Posterior vena cava (tissue), 2 donors: ENCODE measurements at regions not wholly inside any gene's neighbourhood (a gene's known extent, or its start where the extent isn't known, plus 50 kb on each side); places are given as distances from the start of the nearest gene placed in this dataset.
"Not testable (repeated sequence)": the region's sequence is repeated elsewhere in the genome, so short reads cannot be mapped to it uniquely, and the experiment has no call there.

ENCODE experiments used
- DNase-seq: peaks from one replicate; pipeline ENCODE4 v3.0.0-alpha.2; 2020; ENCODE audit warnings: low spot score
- intact Hi-C, 2 donors: fragments of 100-400 bp; cut with DNase I; formaldehyde crosslinking; loops; one replicate each; pipeline versions ENCODE4 v1.14.1 to v1.14.2; 2022 to 2023
- donor health status: DM: yes; HTN: yes; CAD: no.
- donor health status: DM: yes; HTN: yes; CAD: no.

DNA sequence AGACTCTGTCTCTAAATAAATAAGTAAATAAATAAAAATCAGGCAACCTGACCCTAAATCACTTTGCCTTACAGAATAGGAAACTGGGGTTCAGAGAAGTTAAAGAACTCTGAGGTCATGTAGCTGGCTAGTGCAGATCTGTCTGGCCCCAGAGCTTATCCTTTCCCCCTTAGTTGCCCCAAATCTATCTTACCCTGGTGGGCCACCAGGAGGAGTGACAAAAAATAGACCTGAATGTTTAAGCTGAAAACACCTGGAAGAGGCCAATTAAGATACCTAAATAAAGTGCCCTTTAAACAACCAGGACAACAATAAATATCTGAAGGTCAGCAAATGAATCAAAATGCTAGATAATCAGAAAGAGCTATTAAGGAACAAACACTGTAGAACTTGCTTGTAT, 59.7 kb downstream of the TEX35 start:
- no peak for DNase-seq
- intact Hi-C loops = no loop called here

DNA sequence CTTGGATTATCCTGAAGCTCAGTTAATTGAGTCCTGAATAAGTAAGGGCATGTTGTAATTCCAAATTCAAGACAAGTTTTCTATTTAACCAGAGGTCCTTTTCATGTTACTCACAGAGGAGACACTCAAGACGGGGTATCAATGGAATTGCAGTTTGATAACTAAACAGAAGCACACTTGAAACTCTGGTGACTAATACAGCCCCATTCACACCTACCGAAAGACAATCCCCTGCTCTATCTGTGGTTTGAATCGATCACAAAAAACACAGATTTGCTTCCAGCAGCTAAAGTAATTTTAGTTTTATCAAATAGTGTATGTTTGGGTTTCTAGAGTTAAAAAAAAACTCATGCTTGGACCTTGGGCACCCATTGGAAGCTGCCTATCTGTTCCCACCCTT, 60.4 kb downstream of the TEX35 start:
- intact Hi-C loops = no loop called here
- no peak for DNase-seq

DNA sequence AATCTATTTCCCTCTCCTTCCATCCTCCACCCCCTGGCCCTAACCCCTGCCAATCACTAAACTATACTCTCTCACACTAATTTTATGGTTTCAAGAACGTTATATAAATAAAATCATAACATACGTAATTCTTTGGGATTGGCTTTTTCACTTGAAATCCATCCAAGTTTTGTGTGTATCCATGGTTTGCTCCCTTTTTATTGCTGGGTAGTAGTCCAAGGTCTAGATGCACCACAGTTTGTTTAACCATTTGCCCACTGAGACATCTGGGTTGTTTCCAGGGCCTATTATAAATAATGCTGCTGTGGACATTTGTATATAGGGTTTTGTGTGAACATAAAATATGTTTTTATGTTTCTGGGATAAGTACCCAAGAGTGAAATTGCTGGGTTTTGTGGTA, 61.4 kb downstream of the TEX35 start:
- no peak for DNase-seq
- intact Hi-C loops = no loop called here

DNA sequence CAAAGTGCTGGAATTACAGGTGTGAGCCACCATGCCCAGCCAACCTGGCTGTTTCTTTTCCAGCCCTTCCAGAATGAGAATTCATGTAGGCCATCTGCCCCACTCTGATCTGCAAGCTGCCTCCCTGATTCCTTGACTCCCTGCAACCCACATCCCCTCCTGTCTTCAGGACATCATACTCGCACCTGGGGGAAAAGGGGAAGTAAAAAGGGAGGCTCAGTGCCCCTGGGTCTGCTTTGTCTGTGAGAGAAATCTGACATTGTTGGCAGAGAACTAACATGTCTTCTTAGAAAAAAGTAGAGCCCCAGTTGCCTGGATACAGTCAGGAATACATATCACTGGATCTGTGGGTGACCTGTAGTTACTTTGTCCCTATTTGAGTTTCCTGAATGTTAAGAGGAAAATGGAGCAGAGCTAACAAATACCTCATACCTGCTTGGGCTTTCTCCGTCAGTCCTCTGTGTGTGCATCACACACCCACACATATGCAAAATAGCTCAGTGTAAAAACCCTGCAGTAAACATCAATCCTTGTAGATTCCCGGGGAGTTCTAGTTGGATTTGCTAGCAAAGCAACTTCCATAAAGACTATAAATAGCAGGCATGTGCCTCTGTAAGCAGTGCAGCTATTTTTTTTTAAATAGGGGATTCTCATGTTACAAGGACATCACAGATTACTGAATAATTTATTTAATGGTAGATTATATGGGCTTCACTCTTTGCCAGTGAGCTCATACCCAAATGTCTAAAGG, 62.9 kb downstream of the TEX35 start:
- no peak for DNase-seq
- intact Hi-C loops = no loop called here

DNA sequence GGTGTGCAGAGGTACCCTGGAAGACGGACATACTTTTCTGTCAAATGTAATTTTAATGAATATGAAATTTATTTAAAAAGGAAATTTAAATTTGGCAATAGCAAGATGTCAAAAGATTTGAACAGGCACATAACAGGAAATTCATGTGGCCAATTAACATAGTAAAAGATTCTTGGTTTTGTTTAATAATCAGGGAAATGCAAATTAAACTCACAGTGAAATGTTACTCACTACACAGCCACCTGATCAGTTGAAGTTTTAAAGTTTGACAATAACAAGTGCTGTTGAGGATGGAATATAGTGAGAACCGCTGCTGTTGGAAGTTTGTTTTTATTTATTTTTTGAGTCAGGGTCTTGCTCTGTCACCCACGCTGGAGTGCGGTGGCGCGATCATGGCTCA, 63.9 kb downstream of the TEX35 start:
- intact Hi-C loops = no loop called here
- no peak for DNase-seq

DNA sequence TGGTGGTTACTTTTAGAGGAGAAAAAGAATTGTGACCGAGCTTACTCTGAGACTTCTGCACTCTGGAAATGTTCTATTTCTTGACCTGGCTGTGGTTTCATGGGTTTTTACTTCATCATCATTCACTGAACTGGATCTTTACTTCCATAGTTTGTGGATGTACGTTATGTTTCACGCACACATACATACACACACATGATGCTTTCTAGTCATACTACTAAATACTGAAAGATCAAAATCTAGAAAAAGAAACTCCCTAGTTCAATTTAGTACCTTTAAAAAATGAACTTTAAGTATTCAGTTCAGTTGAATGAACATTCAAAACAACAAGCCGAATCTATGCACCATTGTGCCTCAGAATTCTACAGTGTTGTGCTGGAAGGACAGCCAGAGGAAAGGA, 65.0 kb downstream of the TEX35 start:
- DNase-seq = no peak
- intact Hi-C loops = no loop called here

DNA sequence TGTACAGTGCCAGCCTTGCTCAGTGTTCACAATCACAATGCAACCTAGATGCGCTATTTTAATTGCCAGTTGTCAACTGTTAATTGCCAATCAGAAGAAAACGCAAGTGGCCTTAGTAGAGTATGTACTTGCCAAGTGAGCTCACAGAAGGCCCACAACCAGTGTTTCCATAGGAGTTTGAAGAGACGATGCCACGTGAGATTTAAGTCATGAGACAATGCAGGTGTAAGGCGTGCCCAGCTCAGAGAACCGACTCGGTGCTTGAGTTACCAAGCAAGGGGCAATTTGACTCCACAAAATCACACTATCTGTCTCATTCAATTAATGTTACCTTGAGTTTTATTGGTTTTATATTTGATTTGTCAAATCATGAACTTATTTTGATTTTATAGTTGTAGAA, 65.6 kb downstream of the TEX35 start:
- DNase-seq = no peak
- intact Hi-C loops = no loop called here

DNA sequence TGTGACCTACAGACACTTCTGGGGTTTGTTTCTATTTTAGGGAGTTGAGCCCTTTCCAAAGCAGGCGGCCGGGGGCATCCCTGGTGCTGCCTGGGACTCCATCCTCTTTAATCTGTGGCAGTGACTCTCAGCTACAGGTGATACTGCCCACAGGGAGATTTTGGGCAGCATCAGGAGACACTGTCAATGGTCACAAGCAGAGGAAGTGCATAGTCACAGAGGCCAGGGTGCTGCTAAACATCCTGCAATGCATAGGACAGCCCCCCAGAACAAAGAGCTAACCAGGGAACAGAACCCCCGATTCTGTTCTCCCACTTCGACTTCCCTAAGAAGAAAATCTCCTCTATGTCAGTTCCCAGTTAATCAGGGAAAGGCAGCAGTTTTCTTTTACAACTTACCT, 66.2 kb downstream of the TEX35 start:
- DNase-seq = no peak
- intact Hi-C loops = no loop called here

DNA sequence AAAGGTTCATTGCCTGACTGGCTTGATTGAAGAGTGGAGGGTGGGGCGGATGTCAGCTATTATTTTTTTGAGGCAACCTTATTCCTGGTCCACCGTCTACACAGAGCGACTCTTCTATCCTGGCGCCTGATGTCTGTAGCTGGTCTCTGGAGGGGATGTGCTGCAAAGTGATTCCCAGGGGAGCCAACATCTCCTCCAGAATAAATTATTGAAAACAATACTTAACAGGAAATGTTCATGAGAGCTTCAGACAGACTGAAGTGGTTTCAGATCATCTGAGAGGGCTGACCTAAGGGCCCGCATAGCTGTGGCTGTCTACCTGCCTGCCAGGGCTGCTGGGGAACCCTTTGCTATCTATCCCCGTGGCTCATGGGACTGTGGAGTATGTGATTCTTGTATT, 66.7 kb downstream of the TEX35 start:
- no peak for DNase-seq
- intact Hi-C loops = no loop called here

DNA sequence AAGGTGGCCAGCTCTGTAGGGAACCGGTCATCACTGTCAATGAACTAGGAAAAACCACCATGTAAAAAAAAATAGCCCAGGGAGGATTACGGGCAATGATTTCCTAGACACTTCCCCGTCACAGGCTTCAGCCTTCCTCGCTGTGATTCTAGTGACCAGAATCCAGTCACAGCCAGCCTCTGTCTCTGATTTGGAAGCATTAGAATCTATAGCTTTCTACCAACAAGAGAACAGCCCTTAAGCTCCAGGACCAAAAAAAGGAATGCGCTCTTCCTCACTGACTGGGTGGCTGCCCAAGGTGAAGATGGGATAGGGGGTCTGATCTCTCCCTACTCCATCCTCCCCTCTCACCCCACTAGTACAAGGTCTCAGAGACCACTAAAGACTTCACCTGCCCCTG, 67.2 kb downstream of the TEX35 start:
- no peak for DNase-seq
- intact Hi-C loops = no loop called here

DNA sequence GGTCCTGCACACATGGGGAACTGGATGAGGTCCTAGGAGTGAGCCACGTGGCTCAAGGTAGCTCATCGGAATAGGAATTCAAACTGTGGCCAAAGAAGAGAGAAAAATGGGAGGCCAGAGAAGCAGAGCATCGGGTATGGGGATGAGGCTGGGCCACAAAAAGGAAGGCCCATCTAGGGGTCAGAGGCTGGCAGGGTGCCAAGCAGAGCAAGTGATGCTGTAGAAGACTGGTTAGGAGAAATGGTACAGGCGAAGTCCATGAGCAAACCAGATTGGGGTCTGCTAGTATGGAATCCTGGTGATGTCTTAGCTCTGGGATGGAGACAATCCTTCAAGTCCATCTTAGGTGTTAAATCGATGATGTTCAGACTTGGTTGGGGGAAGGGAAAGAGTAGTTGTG, 68.0 kb downstream of the TEX35 start:
- no peak for DNase-seq
- intact Hi-C loops = no loop called here

DNA sequence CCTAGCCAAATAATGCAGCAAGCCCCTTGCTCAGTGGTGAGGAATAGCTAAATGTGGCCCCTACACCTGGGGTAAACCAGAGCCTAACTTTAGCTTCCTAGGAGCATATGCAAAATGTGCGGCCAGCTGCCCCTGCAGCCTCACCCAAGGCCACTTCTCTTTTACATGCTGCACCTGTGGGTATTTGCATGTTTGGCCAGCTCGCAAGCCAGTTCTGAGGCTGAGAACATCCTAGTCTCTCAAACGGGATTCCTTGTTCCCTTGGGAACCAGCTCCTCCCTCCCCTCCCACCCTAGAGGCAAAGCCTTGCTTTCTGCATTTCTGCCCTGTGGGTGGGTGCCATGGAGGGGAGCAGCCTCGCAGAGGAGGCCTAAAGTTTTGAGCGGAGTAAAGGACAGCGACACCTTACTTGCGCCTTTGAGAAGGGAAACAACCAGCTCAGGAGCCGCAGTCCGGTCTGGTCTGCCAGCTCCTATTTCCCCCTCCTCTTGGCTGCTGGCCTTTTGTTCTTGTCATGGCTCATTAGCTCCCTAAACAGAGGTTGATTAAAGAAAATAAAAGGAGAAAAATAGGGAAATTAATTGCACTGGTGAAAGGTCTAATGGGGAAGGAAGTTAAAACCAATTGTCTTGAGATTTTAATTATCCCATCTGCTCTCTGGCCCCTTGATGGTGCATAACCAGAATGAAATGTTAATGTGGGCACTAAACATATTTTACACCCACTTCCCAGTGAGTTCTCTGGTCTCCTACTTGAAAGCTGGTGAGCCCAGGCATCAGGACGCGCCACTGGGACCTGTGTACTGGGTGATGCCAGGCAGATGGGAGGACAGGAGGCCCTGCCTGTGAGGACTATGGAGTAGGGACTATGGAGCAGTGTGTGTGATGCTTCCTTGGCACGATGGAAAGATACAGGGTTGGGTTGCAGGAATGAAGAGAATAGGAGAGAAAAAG, 68.7 kb downstream of the TEX35 start:
- no peak for DNase-seq
- intact Hi-C loops = no loop called here

DNA sequence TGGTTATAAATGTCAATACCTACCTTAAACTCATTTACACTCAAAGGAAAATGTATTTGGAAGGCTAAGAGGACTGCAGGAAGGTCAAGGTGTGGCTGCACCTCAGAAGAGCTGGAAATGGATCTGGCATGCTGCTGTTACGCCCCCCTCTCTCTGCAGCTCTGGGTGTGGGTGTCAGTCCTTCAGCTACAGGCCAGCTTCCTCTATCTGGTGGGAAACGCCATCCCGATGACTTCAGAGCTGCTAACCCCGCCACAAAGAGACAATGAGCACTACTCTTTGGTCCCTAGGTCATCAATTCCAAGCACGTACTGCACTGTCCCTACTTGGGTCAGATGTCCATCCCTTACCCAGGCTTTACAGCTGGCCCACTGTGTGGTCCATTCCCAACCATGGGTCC, 74.2 kb downstream of the TEX35 start:
- intact Hi-C loops = no loop called here
- no peak for DNase-seq

DNA sequence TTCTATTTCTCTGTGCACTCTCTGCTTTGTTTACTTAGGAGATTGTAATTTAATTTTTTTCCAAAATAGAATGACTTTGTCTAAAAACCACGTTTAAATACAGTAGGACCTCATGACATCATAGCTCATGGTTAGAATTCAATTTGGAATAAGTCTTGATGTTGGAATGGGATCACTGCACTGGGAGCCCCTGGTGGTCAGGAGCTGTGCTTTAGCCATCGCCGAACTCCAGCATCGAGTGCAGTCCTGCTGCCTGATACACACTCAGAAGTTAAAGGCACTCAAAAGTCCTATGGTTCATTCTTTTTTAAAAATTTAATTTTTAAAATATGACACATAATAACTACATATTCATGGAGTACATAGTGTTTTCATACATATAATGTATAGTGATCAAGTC, 75.1 kb downstream of the TEX35 start:
- intact Hi-C loops = no loop called here
- no peak for DNase-seq

DNA sequence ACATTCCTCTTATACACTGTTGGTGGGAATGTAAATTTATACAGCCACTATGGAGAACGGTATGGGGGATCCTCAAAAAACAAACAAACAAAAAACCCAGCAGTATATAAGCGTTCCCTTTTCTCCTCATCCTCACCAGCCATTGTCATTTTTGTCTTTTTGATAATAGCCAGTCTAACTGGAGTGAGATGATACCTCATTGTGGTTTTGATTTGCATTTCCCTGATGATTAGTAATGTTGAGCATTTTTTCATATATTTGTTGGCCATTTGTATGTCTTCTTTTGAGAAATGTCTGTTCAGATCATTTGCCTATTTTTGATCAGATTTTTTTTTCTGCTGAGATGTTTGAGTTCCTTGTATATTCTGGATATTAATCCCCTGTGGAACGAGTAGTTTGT, 76.1 kb downstream of the TEX35 start:
- DNase-seq, intact Hi-C loops: not testable (repeated sequence)

DNA sequence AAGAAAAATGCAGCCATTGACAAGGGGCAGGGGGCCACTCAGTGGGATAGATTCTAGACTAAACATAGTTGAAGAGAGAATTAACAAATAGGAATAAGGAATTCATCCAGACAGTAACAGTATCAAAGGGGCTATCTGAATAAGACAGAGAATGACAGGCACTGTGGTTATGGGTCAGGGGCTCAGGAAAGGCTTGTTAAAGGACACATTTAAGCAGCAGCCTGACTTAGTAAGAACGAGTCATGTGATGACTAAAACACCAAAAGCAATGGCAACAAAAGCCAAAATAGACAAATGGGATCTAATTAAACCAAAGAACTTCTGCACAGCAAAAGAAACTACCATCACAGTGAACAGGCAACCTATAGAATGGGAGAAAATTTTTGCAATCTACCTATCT, 78.9 kb downstream of the TEX35 start:
- DNase-seq, intact Hi-C loops: not testable (repeated sequence)

DNA sequence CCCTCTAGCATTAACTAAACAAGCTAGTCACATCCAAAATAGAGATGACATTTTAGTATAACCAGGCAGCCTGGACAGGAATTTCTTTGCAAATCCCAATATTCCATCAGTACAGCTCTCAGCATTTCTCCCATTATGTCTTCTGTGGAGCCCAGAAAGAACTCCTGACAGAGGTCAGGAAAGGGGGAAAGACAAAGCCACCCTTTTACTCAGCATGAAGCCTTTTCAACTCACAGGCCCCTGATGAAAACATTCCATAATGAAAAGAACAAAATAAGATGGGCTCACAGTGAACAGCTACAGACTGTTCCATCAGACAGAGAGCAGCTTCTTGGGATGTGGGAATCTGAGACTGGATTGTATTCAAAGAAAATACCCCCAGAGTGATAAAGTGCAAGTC, 80.6 kb downstream of the TEX35 start:
- no peak for DNase-seq
- intact Hi-C loops = no loop called here

DNA sequence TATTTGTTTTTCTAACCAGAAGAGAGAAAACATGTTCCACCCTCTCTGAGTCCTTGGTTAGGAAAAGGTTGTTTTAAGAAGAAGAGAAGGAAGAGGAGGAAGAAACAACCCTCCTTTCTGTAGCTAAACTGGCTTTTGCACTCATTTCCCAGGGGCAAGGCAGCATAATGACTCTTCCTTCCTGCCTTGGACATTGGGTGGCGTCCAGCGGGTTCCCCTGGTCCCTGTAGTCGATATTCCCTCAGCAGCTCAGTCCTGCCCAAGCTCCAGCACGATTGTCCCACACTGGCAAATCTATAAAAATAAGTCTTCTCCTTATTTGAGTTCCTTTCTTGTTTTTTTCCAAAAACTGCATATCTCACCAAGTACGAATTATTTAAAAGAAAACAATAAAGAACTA, 81.2 kb downstream of the TEX35 start:
- DNase-seq = no peak
- intact Hi-C loops = no loop called here

DNA sequence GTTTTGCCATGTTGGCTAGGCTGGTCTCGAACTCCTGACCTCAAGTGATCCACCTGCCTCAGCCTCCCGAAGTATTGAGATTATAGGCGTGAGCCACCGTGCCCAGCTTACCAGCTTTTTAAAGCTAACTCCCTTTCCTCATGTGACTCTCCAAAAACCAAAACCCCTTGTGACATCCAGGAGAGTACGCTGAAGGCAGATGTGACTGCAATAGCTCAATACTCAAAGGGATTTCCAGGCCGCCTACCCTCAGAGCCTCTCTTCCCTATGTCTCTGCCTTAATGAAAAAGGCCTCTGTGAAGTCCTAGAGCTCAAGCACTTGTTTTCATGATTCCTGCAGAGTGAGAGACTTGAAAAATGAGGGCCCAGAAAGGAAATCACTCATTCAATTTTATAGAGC, 82.6 kb downstream of the TEX35 start:
- intact Hi-C loops = no loop called here
- DNase-seq = no peak

DNA sequence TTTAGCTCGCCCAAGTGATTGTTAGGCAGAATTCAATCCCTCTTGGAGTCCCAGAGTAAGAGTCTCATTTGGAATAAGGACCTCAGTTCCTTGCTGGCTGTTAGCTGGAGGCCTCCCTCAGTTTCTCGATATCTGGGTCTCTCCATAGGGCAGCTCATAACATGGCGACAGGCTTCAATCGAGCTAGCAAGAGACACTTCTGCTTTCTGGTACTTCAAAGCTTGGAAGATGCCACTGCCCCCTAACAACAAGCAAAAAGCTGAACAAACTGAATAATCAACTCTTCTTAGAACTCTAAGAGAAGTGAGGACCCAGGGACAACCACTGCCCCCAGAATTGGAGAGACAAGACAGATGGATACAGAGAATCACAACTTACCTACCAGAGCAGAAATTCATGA, 86.2 kb downstream of the TEX35 start:
- intact Hi-C loops = no loop called here
- DNase-seq = no peak

DNA sequence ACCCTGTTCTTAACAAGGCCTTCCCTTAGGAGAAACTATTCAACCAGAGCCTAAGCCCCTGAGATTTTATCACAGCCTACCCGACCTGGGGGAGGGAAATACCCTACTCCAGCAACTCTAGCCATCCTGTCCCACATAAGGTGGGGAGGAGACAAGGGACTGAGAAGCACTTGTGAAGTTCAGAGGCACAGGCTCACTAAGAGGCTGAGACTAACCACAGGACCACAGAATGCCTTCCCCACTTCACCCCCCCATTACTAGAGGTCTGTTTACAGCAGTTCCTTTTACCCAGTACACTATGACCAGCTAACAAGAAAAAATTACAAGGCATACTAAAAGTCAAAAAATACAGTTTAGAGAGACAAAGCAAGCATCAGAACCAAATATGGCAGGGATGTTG, 86.8 kb downstream of the TEX35 start:
- intact Hi-C loops = no loop called here
- DNase-seq = no peak
